ENCODE measurements at regions not wholly inside any gene's neighbourhood (a gene's known extent, or its start where the extent isn't known, plus 50 kb on each side); places are given as distances from the start of the nearest gene placed in this dataset.

DNA sequence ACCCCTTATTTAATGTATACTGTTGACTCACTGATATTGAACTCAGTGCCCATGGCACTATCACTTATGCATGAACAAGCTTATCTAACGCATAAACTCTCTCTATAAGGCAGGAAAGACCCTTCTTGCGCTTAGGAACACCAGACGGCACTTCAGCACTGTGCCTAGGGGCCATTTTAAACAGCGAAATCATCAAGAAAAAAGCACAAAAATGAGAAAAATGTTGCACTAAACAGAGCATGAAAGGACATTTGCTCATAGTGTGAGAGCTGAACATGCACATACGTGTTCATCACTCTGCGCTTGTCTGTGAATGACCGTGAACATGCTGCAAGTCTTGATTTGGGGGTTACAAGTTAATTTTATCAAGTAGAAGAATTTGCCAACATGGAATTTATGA is 109.6 kb downstream of the WDR11 start:
- no peak for DNase-seq

DNA sequence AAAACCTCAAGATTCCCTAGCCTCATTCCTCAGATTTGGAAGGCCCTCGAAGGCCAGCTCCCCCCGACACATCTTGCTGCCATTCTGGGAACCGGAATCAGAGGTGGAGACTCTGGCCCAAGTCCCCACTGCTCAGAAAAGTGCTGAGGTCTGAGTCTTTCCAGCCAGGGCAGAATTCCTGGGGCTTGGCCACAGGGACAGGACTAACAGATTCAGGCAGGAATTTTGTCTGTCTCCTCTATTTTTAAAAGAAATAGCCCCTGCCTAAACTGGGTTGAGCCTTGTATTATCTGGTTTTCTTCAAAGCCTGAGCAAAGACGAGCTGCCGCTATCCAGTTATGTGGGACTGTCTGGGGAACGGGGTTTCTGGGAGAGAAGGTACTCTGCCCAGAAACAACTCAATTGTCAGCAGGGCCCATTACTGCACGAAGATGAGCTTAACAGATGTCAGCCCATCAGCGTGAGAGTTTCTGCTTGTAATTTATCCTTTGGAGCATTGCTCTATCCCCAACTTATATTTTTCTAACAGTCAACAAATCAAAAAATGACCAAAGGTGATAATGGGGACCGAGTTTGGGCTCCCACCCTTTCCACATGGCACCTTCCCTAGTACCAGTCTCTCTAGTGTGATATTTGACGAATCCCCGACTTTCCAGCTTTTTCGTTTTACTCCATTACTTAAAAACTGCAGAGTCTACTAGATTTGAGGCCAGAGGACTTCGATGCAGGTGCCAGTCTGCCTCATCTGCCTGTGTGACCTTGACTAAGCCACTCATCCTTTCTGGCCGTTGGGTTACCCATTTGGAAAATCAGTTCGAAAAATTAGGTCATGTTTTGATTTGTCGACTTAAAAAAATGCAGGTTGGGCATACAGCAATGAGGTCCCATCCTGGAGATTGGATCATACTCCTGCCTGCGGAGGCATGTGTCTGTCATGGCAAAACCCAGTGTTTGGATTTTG is 110.9 kb downstream of the WDR11 start:
- DNase-seq: no peak

GRCh38 chr10:120962756-120963593 is 111.8 kb downstream of the WDR11 start:
- DNase-seq: peak; percentile 58

DNA sequence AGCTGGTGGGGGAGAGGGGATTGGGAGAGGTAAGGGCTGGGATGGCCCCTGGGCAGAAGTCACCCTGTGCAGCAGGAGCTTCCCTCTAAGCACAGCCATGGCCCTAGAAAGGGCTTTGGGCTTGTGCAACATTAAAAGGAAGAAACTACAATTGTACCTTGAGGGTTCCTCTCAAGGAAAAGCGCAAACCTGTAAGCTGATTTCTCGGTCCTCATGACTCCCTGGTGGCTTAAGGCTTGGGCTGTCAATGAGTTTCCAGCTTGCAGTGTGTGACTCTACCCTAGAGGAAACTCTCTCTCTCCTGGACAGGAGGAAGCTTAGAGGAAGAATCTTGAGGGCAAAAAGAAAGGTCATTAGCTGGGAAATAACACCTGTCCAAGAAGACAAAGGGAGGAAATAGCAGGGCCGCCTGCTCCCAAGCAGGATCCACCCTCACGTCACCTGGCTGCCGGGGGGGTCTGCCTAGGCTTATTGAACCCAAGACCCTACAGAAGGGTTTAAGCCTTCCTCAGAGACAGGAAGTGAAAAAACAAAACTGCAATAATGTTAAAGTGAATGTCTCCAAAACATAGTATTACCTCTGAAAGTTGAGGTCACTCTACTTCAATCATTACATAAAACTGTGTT is 112.5 kb downstream of the WDR11 start:
- no peak for DNase-seq

GRCh38 chr10:120966657-120967045 is 115.5 kb downstream of the WDR11 start:
- no peak for DNase-seq

- no peak for DNase-seq
Observed at GRCh38 chr10:120969219-120969645, 118.1 kb downstream of the WDR11 start.

- no peak for DNase-seq
Observed at GRCh38 chr10:120970595-120971529, 119.7 kb downstream of the WDR11 start.

- DNase-seq: no peak
Observed at GRCh38 chr10:120971671-120972070, 120.5 kb downstream of the WDR11 start.

- no peak for DNase-seq
Observed at GRCh38 chr10:120972259-120972658, 121.1 kb downstream of the WDR11 start.

- no peak for DNase-seq
Observed at GRCh38 chr10:120975072-120975867, 124.1 kb downstream of the WDR11 start.

DNA sequence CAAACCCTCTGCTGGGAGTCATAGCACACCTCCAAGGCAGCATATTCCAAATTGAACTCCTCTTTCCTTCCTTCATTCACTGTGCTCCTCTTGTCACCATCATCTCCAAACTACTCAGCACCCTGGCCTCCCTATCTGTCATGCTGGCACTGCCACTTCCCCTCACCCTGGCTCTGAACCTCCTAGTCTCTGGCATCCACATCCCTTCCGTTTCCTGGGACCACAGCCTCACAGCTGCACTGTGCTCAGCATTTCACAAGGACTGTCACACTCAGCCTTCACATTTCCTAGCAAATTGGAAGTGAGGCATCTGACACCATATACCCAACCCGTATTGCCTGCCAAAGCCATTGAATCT is 124.7 kb downstream of the WDR11 start:
- no peak for DNase-seq

- DNase-seq: peak; percentile 56
Observed at GRCh38 chr10:120977897-120978296, 126.7 kb downstream of the WDR11 start.

DNA sequence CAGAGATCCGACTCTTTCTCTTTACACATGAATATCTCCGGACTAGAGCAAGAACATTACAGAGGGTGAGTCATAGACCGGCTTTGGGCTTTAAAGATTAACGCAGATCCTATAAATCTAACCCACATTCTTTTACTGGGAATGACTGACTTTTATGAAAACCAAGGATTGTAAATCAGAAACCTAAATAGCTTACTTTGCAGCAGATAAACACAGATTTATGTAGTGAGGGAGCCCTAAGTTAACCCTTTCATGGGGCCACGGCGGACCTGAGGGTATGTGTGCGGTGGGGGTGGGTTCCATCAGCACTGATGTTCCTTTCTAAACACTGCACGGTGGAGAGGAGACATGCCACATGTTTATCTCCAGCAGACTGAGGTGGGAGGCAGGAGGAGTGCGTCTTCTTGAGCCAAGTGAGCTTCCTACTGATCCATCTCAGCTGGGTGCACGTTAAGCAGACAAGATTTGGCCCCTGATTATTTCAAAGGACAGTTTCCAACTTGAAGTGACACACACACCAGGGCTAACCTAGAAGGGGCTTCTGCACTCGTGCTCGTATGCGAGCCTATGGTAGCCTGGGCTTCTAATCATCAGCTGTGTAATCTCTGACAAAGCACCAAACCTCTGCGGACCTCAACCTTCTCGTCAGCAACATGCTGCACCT is 127.6 kb downstream of the WDR11 start:
- peak; percentile 76 for DNase-seq

GRCh38 chr10:120979435-120980278 is 128.5 kb downstream of the WDR11 start:
- DNase-seq: peak; percentile 87

DNA sequence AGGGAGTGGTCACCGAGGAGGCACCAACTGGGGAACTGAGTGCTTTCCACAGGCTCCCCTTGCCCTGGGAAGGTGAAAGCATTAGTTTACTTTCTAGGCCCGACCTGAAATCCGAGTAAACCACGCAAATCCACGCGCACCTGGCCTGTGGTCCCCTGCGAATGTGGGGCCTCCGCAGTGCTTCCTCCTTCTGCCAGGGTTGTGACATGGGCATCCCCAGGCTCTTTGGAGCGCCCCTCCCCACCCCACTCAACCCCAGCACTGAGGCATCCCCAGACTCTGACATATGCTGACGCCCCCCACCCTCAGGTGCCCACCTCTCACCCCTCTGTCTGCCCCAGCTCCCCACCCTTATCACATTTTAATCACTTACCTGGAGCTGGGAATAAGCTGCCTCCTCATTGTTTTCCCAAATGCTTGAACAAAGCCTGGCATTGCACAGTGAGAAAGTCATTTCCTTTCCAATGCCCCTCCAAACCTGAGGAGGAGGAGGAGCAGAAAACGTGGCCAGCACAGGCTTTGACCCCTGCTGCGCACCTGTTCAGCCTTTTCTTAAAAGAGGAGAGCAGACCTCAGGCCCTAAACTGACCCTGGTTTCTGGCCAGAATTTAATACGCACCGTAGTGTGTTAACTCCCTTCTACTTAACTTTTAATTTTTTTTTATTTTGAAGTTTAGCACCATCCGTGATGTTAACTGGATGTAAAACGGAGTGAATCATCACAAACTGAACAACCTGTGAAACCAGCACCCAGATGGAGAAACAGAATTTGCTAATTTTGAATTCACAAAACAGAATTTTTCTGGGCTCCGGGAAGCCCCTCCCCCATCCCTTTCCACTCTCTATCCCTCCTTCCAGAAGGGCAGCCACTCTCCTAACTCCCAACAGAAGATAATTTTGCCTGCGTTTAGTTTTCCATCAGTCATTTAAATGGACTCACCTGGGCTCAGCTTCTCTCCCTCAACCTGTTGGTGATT is 129.4 kb downstream of the WDR11 start:
- DNase-seq: peak; percentile 50

GRCh38 chr10:120981601-120982391 is 130.6 kb downstream of the WDR11 start:
- peak; percentile 50 for DNase-seq

DNA sequence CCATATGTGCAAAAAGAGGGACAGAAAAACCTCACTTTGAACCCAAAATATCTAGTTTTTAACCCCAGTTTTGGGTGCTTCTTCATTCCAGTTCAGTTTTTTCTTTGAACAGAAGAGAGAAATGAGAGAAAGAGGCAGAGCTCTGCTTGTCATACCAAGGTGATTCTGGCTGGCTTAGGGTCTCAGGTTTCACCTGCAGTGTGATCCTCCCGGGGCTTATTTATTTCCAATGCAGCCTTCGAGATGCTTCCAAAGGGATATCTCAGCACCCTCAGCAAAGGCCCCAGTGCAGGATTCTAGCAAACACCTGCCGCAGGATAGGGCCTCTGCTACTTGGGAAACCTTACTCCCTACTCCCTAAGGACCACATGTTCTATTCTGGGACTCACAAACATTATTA is 131.3 kb downstream of the WDR11 start:
- no peak for DNase-seq
